ENCODE measurements at regions not wholly inside any gene's neighbourhood (a gene's known extent, or its start where the extent isn't known, plus 50 kb on each side); places are given as distances from the start of the nearest gene placed in this dataset.

GRCh38 chr6:743320-744096 lies 50.6 kb upstream of the EXOC2 start:
- no peak for TF ChIP-seq POLR2A (IDR thresholded peaks at IDR 0.05; ENCODE audit: low read length)
- no peak for TF ChIP-seq GATA1 (IDR thresholded peaks at IDR 0.05; ENCODE audit: low read depth, low read length)
